Activated T-helper 1 cell treated with anti-CD3 and anti-CD28 coated beads, Interleukin-12 subunit alpha, Interleukin-12 subunit beta, Interleukin-2, Interleukin-4 antibody, amounts not matched to agents 30 ng/mL and 10 ng/mL and 1 ng/mL, durations not matched to agents 14 hours and 24 hours and 36 hours (primary cell): ENCODE measurements at regions not wholly inside any gene's neighbourhood (a gene's known extent, or its start where the extent isn't known, plus 50 kb on each side); places are given as distances from the start of the nearest gene placed in this dataset.

Experiments
- DNase-seq: peaks from one replicate; pipeline ENCODE4 v3.0.0; 2021; ENCODE audit warnings: low spot score
- H3K27ac Mint-ChIP-seq: one replicate; pipeline ENCODE4 v1.8.0; 2021; ENCODE audit warnings: mild to moderate bottlenecking, mixed read lengths
- H3K27me3 Mint-ChIP-seq: one replicate; pipeline ENCODE4 v1.8.0; 2022; ENCODE audit warnings: mild to moderate bottlenecking, moderate library complexity, mixed read lengths; ENCODE audit not compliant: insufficient read depth
- H3K36me3 Mint-ChIP-seq: one replicate; pipeline ENCODE4 v1.8.0; 2021; ENCODE audit warnings: low read depth, mixed read lengths
- H3K4me1 Mint-ChIP-seq: one replicate; pipeline ENCODE4 v1.8.0; 2021; ENCODE audit warnings: low read depth, mixed read lengths
- H3K4me3 Mint-ChIP-seq: one replicate; pipeline ENCODE4 v1.8.0; 2021; ENCODE audit warnings: mild to moderate bottlenecking, moderate library complexity, mixed read lengths
- H3K9me3 Mint-ChIP-seq: one replicate; pipeline ENCODE4 v1.8.0; 2021; ENCODE audit warnings: mixed read lengths
- intact Hi-C: fragments of 100-400 bp; cut with micrococcal nuclease; formaldehyde crosslinking; loops from one replicate; pipeline ENCODE4 v1.15.1; 2024

DNA sequence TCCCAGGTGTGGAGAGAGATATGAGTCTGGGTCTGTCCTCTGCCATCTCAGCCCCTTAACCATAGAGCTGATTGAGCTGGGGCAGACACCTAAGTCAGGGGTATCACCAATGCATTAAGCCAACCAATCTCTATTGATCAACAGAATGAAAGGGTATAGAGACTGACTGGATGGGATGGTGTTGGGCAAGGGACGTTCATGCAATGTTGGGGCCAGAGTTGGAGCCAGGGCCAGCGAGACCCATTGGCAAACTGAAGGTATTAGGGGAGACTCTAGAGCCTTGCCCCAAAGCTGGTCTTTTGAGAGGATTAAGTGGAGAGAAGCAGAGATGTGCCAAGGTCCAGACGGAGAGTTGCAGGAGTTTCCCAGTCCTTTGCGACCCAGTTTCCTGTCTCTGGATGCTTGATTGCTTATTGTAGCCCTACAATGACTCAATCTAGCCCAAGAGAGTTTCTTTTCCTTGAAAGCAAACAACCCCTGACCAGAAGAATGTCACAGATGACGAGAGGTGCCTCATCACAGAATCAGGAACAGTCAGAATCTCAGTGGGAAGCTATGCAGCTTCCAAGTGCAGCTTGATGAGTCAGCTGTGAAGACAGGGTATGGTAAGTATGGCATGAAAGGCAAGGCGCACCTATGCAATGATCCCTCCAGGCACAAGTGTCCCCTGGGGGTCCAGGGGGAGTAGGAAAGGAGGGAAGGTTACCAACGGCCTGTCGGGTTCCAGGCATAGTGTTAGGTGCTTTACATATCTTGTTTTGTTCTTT is 137.2 kb downstream of the UTP18 start:
- intact Hi-C loops, result no loop called here
- no peaks in the 10 kb centered on the region for H3K4me1 Mint-ChIP-seq
- no peak for DNase-seq
- H3K27ac Mint-ChIP-seq, result no peak overlapping the region
- no peak overlapping the region for H3K4me3 Mint-ChIP-seq
- no peaks in the 10 kb centered on the region for H3K9me3 Mint-ChIP-seq
- no peaks in the 10 kb centered on the region for H3K27me3 Mint-ChIP-seq
- H3K36me3 Mint-ChIP-seq, result no peaks in the 10 kb centered on the region

DNA sequence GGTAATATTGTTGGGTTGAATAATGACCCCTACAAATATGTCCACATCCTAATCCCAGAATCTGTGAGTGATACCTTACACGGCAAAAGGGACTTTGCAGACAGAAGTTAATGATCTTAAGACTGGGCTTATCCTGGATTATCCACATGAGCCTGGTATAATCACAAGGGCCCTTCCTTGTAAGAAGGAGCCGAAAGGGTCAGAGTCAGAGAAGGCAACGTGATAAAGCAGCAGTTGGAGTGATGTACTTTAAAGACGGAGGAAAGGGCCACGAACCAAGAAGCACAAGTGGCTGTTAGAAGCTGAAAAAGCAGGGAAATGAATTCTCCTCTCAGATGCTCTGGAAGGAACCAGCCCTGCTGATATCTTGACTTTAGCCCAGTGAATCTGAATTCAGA is 137.8 kb downstream of the UTP18 start:
- intact Hi-C loops, result no loop called here
- Mint-ChIP-seq H3K36me3 (no peaks in the 10 kb centered on the region), H3K9me3 (no peaks in the 10 kb centered on the region), H3K27ac (no peak overlapping the region), H3K27me3 (no peaks in the 10 kb centered on the region), H3K4me1 (no peaks in the 10 kb centered on the region), H3K4me3 (no peak overlapping the region)
- DNase-seq, result no peak

DNA sequence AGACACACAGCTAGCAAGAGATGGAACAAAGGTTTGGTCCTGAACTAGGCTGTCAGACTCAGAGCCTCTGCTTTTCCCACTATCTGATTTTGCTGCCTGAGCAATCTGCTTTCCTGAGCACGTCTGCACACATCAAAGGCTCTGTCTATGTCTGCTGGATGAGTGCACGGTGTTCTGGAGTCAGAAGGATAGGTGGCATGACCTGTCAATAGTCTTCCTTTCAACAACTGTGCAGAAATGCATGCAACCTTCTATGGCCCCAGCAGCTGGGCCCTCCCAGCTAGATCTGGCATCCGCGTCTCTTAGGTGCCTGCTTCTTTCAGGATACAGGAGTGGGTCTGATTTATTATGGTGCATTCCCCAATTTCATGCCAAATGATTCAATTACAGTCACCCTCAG is 138.3 kb downstream of the UTP18 start:
- no peak for DNase-seq
- H3K36me3 Mint-ChIP-seq, result no peaks in the 10 kb centered on the region
- H3K9me3 Mint-ChIP-seq, result no peaks in the 10 kb centered on the region
- H3K27me3 Mint-ChIP-seq, result no peaks in the 10 kb centered on the region
- no peaks in the 10 kb centered on the region for H3K4me1 Mint-ChIP-seq
- H3K27ac Mint-ChIP-seq, result no peak overlapping the region
- intact Hi-C loops, result no loop called here
- no peak overlapping the region for H3K4me3 Mint-ChIP-seq

DNA sequence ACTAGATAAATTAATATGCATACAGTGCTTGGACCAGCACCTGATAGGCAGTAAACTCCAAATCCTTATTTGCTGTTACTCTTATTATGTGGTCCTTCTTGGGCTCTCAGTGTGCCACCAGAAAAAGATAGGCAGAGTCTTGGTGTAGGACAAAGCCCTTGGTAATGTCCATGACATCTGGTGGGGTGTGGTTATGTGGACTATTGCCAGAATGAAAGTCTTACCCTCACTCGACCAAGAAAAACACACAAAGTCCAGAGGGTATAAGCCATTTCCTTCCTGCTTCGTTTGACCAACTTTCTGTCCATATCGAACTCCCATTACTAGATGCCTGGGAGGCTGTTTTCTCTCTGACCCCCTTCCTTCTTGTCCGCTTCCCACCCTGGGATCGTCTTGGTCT is 140.9 kb downstream of the UTP18 start:
- Mint-ChIP-seq H3K27me3 (no peaks in the 10 kb centered on the region), H3K36me3 (no peaks in the 10 kb centered on the region), H3K27ac (no peak overlapping the region), H3K4me3 (no peak overlapping the region), H3K4me1 (no peaks in the 10 kb centered on the region), H3K9me3 (no peaks in the 10 kb centered on the region)
- DNase-seq, result no peak
- intact Hi-C loops, result no loop called here

DNA sequence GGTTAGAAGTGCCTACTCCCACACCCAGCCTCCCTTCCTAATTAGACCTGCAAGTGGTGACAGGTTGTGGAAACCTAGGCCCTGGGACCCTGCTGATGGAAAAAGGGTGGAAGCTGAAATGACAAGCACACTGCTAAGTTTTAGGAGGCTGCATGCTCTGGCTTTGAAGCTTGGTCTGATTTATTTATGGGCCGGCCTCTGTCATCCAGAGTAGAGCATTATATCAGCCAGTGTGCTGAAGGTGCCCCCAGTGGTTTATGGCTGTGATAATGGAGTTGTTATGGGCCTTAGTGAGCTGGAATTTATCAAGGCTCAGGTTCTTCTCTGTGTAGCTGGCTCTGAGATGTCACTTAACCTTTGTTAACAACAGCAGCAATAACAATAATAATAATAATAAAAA is 142.6 kb downstream of the UTP18 start:
- no peak for DNase-seq
- no peaks in the 10 kb centered on the region for H3K4me1 Mint-ChIP-seq
- H3K4me3 Mint-ChIP-seq, result no peak overlapping the region
- no peaks in the 10 kb centered on the region for H3K9me3 Mint-ChIP-seq
- peaks cover 1% of the 10 kb centered on the region for H3K27me3 Mint-ChIP-seq
- intact Hi-C loops, result no loop called here
- no peaks in the 10 kb centered on the region for H3K36me3 Mint-ChIP-seq
- H3K27ac Mint-ChIP-seq, result no peak overlapping the region

DNA sequence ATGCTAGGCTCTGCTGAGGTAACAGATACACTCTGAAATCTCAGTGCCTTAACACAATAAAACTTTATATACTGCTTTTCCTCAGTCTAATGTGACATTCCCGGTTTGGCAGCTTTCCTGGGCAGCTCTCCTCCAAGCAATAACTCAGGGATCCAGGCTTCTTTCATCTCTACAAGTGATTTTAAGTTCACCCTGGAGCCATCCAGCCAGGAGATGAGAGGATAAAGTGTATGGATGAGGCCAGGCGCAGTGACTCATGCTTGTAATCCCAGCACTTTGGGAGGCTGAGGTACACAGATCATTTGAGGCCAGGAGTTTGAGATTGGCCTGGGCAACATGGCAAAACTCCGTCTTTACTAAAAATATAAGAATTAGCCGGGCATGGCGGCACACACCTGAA is 147.2 kb downstream of the UTP18 start:
- DNase-seq, result no peak
- no peaks in the 10 kb centered on the region for H3K4me1 Mint-ChIP-seq
- H3K36me3 Mint-ChIP-seq, result no peaks in the 10 kb centered on the region
- H3K27me3 Mint-ChIP-seq, result peaks cover 7% of the 10 kb centered on the region
- no peaks in the 10 kb centered on the region for H3K9me3 Mint-ChIP-seq
- intact Hi-C loops, result no loop called here
- H3K4me3 Mint-ChIP-seq, result no peak overlapping the region
- H3K27ac Mint-ChIP-seq, result no peak overlapping the region

DNA sequence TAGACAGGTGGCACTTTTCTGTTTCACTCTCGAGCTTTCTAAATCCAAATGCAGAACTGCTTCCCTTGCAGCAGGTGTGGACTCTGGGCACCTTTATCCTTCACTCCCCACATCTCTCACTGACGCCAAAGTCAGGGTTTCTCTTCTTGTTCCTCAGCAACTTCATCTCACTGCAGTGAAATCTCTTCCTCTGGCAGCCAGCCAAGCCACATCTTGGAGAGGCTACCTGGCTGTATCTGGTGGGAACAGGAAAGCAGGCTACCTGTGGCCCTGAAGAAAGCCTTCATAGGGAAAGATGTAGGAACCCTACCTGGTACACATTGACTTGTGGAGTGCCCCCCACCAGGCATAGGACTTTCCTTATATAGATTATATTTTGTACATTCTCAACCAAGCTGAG is 159.1 kb downstream of the UTP18 start:
- peaks cover 2% of the 10 kb centered on the region for H3K36me3 Mint-ChIP-seq
- H3K4me1 Mint-ChIP-seq, result peaks cover 13% of the 10 kb centered on the region
- H3K27me3 Mint-ChIP-seq, result peaks cover 7% of the 10 kb centered on the region
- DNase-seq, result no peak
- H3K27ac Mint-ChIP-seq, result no peak overlapping the region
- no peak overlapping the region for H3K4me3 Mint-ChIP-seq
- intact Hi-C loops, result no loop called here
- no peaks in the 10 kb centered on the region for H3K9me3 Mint-ChIP-seq

DNA sequence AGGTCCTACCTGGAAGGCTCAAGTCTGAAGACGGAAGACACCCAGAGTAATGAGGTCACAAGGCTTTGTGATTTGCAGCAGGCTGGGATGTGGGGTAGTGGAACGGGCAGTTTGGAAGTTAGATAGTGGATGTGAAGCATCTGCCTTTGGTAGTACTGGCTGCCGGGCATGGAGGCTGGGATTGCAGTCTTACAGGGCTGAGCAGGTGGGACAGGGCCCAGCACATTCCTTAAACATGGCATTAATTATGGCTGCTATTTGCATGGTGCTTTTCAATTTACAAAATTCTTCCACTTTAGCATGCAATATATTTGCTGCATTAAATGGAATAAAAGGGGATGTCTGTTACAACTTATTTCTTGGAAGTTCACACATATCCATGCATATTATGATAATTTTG is 161.2 kb downstream of the UTP18 start:
- no peak for DNase-seq
- Mint-ChIP-seq H3K36me3 (peaks cover 2% of the 10 kb centered on the region), H3K4me1 (peaks cover 24% of the 10 kb centered on the region), H3K9me3 (no peaks in the 10 kb centered on the region), H3K4me3 (no peak overlapping the region), H3K27me3 (peaks cover 4% of the 10 kb centered on the region), H3K27ac (no peak overlapping the region)
- intact Hi-C loops, result no loop called here

DNA sequence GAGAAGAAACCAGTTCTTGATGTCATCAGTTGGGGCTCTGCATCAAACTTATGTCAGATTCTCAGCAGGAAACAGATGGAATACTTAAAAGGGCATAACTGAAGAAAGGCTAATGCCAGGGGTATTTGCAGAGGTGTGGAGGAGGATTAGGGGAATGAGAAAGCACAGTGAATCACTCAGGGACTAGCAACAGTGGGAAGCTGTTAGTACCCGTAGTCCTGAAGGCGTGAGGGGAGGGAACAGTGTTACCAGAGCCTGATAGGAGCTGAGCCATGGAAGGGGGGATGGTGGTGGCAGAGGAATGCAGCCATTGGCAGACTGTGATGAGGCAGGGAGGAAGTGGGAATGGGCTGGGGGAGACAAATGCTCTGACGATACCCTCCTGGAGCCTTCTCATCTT is 162.3 kb downstream of the UTP18 start:
- peaks cover 4% of the 10 kb centered on the region for H3K36me3 Mint-ChIP-seq
- H3K27ac Mint-ChIP-seq, result no peak overlapping the region
- peaks cover 3% of the 10 kb centered on the region for H3K27me3 Mint-ChIP-seq
- intact Hi-C loops, result no loop called here
- peaks cover 27% of the 10 kb centered on the region for H3K4me1 Mint-ChIP-seq
- H3K9me3 Mint-ChIP-seq, result no peaks in the 10 kb centered on the region
- no peak overlapping the region for H3K4me3 Mint-ChIP-seq
- DNase-seq, result no peak

DNA sequence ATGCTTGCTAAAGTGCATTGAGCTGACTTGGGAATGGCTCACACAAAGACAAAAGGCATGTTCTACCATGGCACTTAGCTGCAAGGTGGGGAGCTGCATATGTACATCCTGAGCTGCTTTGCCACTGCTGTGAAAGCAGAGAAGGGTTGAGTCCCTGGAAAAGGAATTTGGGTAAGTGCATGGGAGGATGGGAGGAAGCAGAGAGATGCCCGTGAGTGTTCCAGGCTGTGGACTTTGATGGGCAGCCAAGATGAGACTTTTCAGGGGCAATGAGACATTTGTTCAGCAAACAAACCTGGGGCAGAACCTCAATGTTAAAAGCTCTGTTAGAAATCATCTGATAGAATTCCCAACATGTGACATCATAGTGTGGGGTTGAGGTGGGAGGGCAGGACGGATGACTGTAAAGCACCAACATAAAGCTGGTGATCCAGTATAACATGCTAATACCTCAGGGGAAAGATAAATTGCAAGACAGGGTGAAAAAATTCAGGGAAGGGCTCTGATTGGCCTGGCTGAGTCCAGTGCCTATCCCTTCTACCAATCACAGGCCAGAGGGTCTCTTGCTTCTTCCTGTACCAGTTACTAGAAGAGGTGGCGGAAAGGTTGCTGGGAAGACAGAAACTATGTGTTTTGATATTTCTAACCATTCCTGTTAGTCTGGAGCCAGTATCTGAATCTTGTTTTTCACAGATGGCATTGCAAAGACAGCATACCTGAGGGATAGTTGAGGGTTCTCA is 163.2 kb downstream of the UTP18 start:
- intact Hi-C loops, result no loop called here
- Mint-ChIP-seq H3K9me3 (no peaks in the 10 kb centered on the region), H3K36me3 (peaks cover 8% of the 10 kb centered on the region), H3K4me3 (no peak overlapping the region), H3K27ac (no peak overlapping the region), H3K4me1 (peaks cover 37% of the 10 kb centered on the region), H3K27me3 (peaks cover 1% of the 10 kb centered on the region)
- no peak for DNase-seq

DNA sequence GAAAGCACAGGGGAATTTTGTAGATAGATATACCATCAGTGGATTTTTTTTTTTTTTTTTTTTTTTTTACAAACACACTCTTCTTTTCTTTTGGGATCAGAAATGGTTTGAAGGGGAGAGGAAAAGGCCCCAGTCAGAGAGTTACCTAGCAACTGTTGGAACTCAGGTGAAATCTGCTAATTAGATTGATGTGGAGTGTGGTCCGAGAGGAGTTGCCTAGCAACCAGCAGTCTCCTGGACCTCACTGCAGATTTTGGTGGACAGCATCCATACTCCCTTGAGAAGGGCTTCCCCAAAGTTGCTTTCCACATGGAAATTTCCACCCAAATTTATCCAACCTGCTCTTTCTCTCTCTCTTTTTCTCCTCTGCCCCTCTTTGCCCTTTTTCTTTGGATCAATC is 165.4 kb downstream of the UTP18 start:
- no peak for DNase-seq
- H3K4me3 Mint-ChIP-seq, result no peak overlapping the region
- no peak overlapping the region for H3K27ac Mint-ChIP-seq
- H3K9me3 Mint-ChIP-seq, result no peaks in the 10 kb centered on the region
- no peaks in the 10 kb centered on the region for H3K27me3 Mint-ChIP-seq
- peaks cover 53% of the 10 kb centered on the region for H3K4me1 Mint-ChIP-seq
- intact Hi-C loops, result loop anchor here (5.0 kb wide), 1 partner anchor 37 kb away; no protein-coding TSS in a partner anchor
- peaks cover 10% of the 10 kb centered on the region for H3K36me3 Mint-ChIP-seq

DNA sequence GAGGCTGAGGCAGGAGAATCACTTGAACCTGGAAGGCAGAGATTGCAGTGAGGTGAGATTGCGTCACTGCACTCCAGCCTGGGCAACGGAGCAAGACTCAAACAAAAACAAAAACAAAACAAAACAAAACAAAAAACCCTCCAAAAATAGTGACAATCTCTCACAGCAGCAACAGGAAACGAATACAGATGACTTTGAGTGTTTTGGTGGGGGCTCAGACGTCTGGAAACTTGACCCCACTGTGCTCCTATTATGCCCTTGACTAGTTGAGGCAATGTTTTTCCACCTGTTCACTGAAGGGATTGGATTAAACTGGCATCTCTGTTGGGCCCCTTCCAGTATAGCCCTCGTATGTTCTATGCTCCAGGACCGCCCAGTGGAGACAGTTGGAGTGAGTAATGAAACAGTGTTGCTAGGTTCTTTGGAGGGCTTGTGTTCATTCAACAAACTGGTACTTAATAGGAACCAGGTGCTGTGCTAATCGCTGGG is 167.0 kb downstream of the UTP18 start:
- intact Hi-C loops, result loop anchor here (1.0 to 5.0 kb wide), 2 partner anchors 35 to 167 kb away; partner anchors contain the start of genes MBTD1 and UTP18
- Mint-ChIP-seq H3K4me1 (peaks cover 62% of the 10 kb centered on the region), H3K27ac (peak overlapping the region; percentile 89), H3K4me3 (peak overlapping the region; percentile 60), H3K36me3 (peaks cover 10% of the 10 kb centered on the region), H3K9me3 (no peaks in the 10 kb centered on the region), H3K27me3 (no peaks in the 10 kb centered on the region)
- peak; percentile 57 for DNase-seq

DNA sequence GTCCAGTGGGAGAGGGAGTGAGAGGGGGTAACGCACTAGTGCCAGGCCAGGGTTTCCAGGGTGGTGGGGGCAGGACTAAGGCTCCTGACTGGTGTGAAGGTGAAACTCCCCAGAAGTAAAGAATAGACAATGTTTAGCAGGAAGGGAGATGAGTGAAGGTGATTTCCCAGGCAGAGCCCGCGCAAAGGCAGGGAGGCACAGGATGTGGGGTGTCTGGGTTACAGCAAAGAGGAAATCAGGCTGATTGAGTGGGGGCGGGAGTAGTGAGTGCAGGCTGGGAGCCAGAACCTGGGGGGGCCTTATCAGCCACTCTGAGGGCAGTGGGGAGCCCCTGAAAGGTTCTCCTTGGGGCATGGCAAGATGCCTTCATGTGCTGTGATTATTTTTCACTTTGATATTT is 167.5 kb downstream of the UTP18 start:
- H3K4me3 Mint-ChIP-seq, result peak overlapping the region; percentile 60
- intact Hi-C loops, result loop anchor here (1.0 to 5.0 kb wide), 2 partner anchors 34 to 168 kb away; partner anchors contain the start of genes MBTD1 and UTP18
- no peaks in the 10 kb centered on the region for H3K27me3 Mint-ChIP-seq
- H3K4me1 Mint-ChIP-seq, result peaks cover 62% of the 10 kb centered on the region
- DNase-seq, result peak; percentile 77
- peak overlapping the region; percentile 89 for H3K27ac Mint-ChIP-seq
- H3K36me3 Mint-ChIP-seq, result peaks cover 10% of the 10 kb centered on the region
- H3K9me3 Mint-ChIP-seq, result no peaks in the 10 kb centered on the region
